ENCODE measurements at regions not wholly inside any gene's neighbourhood (a gene's known extent, or its start where the extent isn't known, plus 50 kb on each side); places are given as distances from the start of the nearest gene placed in this dataset.

DNA sequence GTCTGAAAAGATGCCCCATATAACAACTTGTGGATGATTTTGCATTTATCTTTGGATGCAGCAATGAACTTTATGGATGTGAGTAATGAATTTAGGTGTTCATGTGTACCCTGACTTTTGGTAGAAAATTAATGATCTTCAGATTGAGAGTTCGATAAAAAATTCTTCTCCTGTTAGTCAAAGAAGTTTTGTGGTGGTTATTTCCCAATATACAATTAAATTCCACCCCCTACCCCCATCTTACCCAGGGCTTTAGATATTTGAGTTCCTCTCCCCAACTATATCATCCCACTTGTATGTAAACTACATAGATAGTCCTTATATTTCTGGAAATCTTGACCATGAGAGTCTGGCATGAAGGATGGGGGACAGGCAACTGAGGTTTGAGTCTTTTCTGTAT is 126.1 kb upstream of the ALDH1A3 start:
- no peak overlapping the region for H3K4me3 ChIP-seq (ENCODE audit: low read length)
- H3K36me3 ChIP-seq (ENCODE audit: control insufficient read depth, insufficient read depth, low read length) = no peaks in the 10 kb centered on the region
- H3K36me3 Mint-ChIP-seq (ENCODE audit: low read depth) = peaks cover 3% of the 10 kb centered on the region
- peaks cover 24% of the 10 kb centered on the region for H3K9me3 ChIP-seq (ENCODE audit: control insufficient read depth, low read length)
- no peak overlapping the region for H3K27ac Mint-ChIP-seq
- no peak overlapping the region for H3K27ac ChIP-seq (ENCODE audit: low read depth, low read length)
- H3K9me3 Mint-ChIP-seq = peaks cover 17% of the 10 kb centered on the region
- H3K4me1 Mint-ChIP-seq = peaks cover 18% of the 10 kb centered on the region
- 100% methylated on average over 1 of the region's 1 CpG; no CpG with 5 or more reads in 1 of the 2 experiments for WGBS, 2 experiments (ENCODE audit: insufficient coverage in 1 of 2, insufficient read length in 1 of 2)
- H3K9ac ChIP-seq (ENCODE audit: extremely low read depth, low read length, poor library complexity, severe bottlenecking) = no peak overlapping the region
- no peaks in the 10 kb centered on the region for H3K27me3 Mint-ChIP-seq (ENCODE audit: insufficient read depth)
- no peaks in the 10 kb centered on the region for H3K4me1 ChIP-seq (ENCODE audit: control insufficient read depth, insufficient read depth, low read length)
- TF ChIP-seq, protein P1, sequence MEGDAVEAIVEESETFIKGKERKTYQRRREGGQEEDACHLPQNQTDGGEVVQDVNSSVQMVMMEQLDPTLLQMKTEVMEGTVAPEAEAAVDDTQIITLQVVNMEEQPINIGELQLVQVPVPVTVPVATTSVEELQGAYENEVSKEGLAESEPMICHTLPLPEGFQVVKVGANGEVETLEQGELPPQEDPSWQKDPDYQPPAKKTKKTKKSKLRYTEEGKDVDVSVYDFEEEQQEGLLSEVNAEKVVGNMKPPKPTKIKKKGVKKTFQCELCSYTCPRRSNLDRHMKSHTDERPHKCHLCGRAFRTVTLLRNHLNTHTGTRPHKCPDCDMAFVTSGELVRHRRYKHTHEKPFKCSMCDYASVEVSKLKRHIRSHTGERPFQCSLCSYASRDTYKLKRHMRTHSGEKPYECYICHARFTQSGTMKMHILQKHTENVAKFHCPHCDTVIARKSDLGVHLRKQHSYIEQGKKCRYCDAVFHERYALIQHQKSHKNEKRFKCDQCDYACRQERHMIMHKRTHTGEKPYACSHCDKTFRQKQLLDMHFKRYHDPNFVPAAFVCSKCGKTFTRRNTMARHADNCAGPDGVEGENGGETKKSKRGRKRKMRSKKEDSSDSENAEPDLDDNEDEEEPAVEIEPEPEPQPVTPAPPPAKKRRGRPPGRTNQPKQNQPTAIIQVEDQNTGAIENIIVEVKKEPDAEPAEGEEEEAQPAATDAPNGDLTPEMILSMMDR (conservative IDR thresholded peaks at IDR 0.05) = no peak
- no peak overlapping the region for H3K4me3 Mint-ChIP-seq
- H3K27me3 ChIP-seq (ENCODE audit: control insufficient read depth, insufficient read depth, low read length, poor library complexity, severe bottlenecking) = no peaks in the 10 kb centered on the region
- no peak for DNase-seq

DNA sequence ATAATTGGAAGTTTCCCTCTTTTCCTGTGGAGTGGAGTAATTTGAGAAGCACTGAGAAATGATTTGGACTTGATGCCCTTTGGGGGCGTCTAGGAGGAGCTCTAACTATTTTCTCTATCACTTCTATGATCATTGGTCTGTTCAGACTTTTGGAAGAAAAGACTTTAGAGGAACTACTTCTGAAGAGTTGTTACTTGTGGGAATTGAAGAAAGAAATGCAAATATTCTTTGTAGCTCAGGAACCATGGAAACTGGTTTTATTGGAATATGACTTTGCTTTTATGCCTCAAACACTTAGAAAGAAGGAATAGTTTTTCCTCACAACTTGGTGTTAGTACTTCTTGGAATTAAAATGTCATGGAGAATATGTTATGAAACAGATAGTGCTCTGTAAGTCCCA is 122.0 kb upstream of the ALDH1A3 start:
- no peaks in the 10 kb centered on the region for H3K36me3 ChIP-seq (ENCODE audit: control insufficient read depth, insufficient read depth, low read length)
- Mint-ChIP-seq H3K4me3 (no peak overlapping the region), H3K4me1 (peaks cover 28% of the 10 kb centered on the region)

DNA sequence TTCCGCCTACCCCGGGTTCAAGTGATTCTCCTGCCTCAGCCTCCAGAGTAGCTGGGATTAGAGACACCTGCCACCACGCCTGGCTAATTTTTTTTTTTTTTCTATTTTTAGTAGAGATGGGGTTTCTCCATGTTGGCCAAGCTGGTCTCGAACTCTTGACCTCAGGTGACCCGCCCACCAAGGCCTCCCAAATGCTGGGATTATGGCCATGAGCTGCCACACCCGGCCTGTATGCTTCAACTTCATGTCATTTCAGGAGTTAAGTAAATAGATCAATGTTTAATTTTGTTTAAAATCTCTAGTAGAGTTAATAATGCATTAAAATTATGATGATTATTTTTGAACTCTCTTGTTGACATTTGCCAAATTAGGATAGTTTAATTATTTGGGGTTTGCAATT is 121.1 kb upstream of the ALDH1A3 start:
- no peak overlapping the region for H3K27ac ChIP-seq (ENCODE audit: low read depth, low read length)
- H3K27me3 Mint-ChIP-seq (ENCODE audit: insufficient read depth) = peaks cover 8% of the 10 kb centered on the region
- H3K4me3 ChIP-seq (ENCODE audit: low read length) = no peak overlapping the region
- TF ChIP-seq, protein P1 (conservative IDR thresholded peaks at IDR 0.05) = no peak
- no peak overlapping the region for H3K4me3 Mint-ChIP-seq
- no peak for DNase-seq
- H3K27ac Mint-ChIP-seq = peak overlapping the region; percentile 19
- no peaks in the 10 kb centered on the region for H3K36me3 Mint-ChIP-seq (ENCODE audit: low read depth)
- peaks cover 31% of the 10 kb centered on the region for H3K4me1 Mint-ChIP-seq
- WGBS, 2 experiments (ENCODE audit: insufficient coverage in 1 of 2, insufficient read length in 1 of 2) = 80 to 94% methylated on average over 2 to 6 of the region's 6 CpGs
- peaks cover 11% of the 10 kb centered on the region for H3K9me3 ChIP-seq (ENCODE audit: control insufficient read depth, low read length)
- no peaks in the 10 kb centered on the region for H3K9me3 Mint-ChIP-seq
- no peaks in the 10 kb centered on the region for H3K27me3 ChIP-seq (ENCODE audit: control insufficient read depth, insufficient read depth, low read length, poor library complexity, severe bottlenecking)
- peaks cover 4% of the 10 kb centered on the region for H3K4me1 ChIP-seq (ENCODE audit: control insufficient read depth, insufficient read depth, low read length)
- H3K9ac ChIP-seq (ENCODE audit: extremely low read depth, low read length, poor library complexity, severe bottlenecking) = no peak overlapping the region
- H3K36me3 ChIP-seq (ENCODE audit: control insufficient read depth, insufficient read depth, low read length) = no peaks in the 10 kb centered on the region

More for the DNA sequence above, 122.0 kb upstream of the ALDH1A3 start:
- H3K4me1 ChIP-seq (ENCODE audit: control insufficient read depth, insufficient read depth, low read length) = peaks cover 4% of the 10 kb centered on the region
- no peak for DNase-seq
- Mint-ChIP-seq H3K27ac (no peak overlapping the region), H3K9me3 (no peaks in the 10 kb centered on the region), H3K36me3 (ENCODE audit: low read depth) (no peaks in the 10 kb centered on the region), H3K27me3 (ENCODE audit: insufficient read depth) (peaks cover 8% of the 10 kb centered on the region)
- H3K9ac ChIP-seq (ENCODE audit: extremely low read depth, low read length, poor library complexity, severe bottlenecking) = no peak overlapping the region
- no peak overlapping the region for H3K4me3 ChIP-seq (ENCODE audit: low read length)
- TF ChIP-seq, protein P1 (conservative IDR thresholded peaks at IDR 0.05) = no peak
- peaks cover 11% of the 10 kb centered on the region for H3K9me3 ChIP-seq (ENCODE audit: control insufficient read depth, low read length)
- H3K27me3 ChIP-seq (ENCODE audit: control insufficient read depth, insufficient read depth, low read length, poor library complexity, severe bottlenecking) = no peaks in the 10 kb centered on the region
- no peak overlapping the region for H3K27ac ChIP-seq (ENCODE audit: low read depth, low read length)
- no CpG with 5 or more reads among the region's 1 CpG for WGBS, 2 experiments (ENCODE audit: insufficient coverage in 1 of 2, insufficient read length in 1 of 2)
